ENCODE measurements at regions not wholly inside any gene's neighbourhood (a gene's known extent, or its start where the extent isn't known, plus 50 kb on each side); places are given as distances from the start of the nearest gene placed in this dataset.

GRCh38 chr4:128603081-128603480 is 206.4 kb upstream of the JADE1 start:
- no peak for TF ChIP-seq CTCF (conservative IDR thresholded peaks at IDR 0.05; ENCODE audit: low read depth, low read length)
- no peak for TF ChIP-seq POLR2A (IDR thresholded peaks at IDR 0.05; ENCODE audit: low read depth, low read length)
- TF ChIP-seq RCOR1 (IDR thresholded peaks at IDR 0.05; ENCODE audit: insufficient replicate concordance, low read length): no peak
- TF ChIP-seq USF2 (IDR thresholded peaks at IDR 0.05; ENCODE audit: low read depth, low read length): no peak
- no peak for TF ChIP-seq SMC3 (IDR thresholded peaks at IDR 0.05; ENCODE audit: low read depth, low read length)
- no peak for TF ChIP-seq ELK1 (IDR thresholded peaks at IDR 0.05; ENCODE audit: borderline replicate concordance, low read depth, low read length)
- no peak for TF ChIP-seq MAZ (IDR thresholded peaks at IDR 0.05; ENCODE audit: borderline replicate concordance, low read depth, low read length)
- no peak for TF ChIP-seq FOS (IDR thresholded peaks at IDR 0.05; ENCODE audit: low read depth, low read length)
- TF ChIP-seq RFX5 (IDR thresholded peaks at IDR 0.05; ENCODE audit: low read depth, low read length): no peak
- TF ChIP-seq BHLHE40 (IDR thresholded peaks at IDR 0.05; ENCODE audit: low read depth, low read length): no peak
- no peak for TF ChIP-seq RAD21 (IDR thresholded peaks at IDR 0.05; ENCODE audit: low read length)
- no peak for TF ChIP-seq CEBPB (IDR thresholded peaks at IDR 0.05; ENCODE audit: low read depth, low read length)
- TF ChIP-seq MAFK (IDR thresholded peaks at IDR 0.05; ENCODE audit: low read depth, low read length): no peak
- no peak for TF ChIP-seq MXI1 (IDR thresholded peaks at IDR 0.05; ENCODE audit: borderline replicate concordance, low read depth, low read length)

Data from IMR-90 (cell line).